GM18526 (cell line): ENCODE measurements at regions not wholly inside any gene's neighbourhood (a gene's known extent, or its start where the extent isn't known, plus 50 kb on each side); places are given as distances from the start of the nearest gene placed in this dataset.

Source experiments
- POLR2A ChIP-seq: IDR thresholded peaks from 3 replicates; pipeline ENCODE4 v1.6.1; 2011; ENCODE audit not compliant: insufficient read length; ENCODE audit errors: extremely low read depth

DNA sequence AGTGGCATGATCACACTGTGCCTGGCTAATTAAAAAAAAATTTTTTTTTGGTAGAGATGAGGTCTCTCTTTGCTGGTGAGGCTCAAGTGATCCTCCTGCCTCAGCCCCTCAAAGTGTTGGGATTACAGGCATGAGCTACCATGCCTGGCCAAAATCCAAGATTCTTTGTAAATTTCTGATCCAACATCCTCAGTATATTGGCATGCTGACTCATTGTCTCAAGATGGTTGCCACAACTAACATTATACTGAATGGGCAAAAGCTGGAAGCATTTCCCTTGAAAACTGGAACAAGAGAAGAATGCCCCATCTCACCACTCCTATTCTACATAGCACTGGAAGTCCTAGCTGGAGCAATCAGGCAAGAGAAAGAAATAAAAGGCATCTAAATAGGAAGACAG is 100.0 kb downstream of the KLF5 start:
- TF ChIP-seq POLR2A = no peak

GRCh38 chr13:73157031-73157430 is 98.2 kb downstream of the KLF5 start:
- TF ChIP-seq POLR2A = no peak

DNA sequence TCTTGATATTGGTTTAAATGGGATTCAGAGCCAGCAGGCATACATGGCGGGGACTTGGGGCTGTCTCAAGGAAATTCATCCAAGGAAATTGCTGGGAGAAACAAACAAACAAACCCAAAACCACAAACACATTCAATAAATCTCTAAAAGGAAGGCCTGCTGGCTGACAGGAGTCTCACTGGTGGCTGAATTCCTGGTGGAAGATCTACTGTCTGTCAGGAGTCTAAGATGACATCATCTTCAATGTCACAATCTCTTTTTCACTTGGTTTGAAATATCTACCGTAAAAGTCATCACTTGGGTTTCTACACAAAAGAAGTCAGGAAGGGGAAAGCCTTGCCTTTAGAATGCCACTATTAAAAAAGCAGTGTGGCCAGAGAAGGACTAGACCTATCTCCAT is 87.9 kb downstream of the KLF5 start:
- TF ChIP-seq POLR2A = no peak

GRCh38 chr13:73142071-73142470 is 83.3 kb downstream of the KLF5 start:
- TF ChIP-seq POLR2A = no peak

- no peak for TF ChIP-seq POLR2A
Measured at GRCh38 chr13:73141292-73141771, 82.5 kb downstream of the KLF5 start.

DNA sequence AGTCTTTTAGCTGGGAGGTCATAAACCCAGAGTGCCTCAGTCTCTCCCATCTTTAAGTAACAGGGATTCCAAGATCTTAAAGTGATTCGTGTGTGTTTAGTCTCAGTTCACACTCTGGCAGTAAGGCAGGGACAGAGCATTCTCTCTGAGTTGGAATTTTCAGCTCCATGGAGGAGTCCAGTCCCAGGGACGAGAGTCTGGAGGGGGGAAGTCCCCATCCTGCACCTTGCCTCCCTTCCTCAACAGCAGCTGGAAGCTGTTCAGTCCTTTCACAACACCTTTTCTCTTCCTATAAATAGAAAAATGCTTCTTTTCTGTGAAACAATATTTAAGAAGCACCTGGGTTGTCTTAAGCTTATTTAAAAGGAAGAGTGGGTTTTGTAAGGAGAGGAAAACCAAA is 82.0 kb downstream of the KLF5 start:
- no peak for TF ChIP-seq POLR2A

- TF ChIP-seq POLR2A = no peak
Measured at GRCh38 chr13:73138638-73139491, 80.1 kb downstream of the KLF5 start.

DNA sequence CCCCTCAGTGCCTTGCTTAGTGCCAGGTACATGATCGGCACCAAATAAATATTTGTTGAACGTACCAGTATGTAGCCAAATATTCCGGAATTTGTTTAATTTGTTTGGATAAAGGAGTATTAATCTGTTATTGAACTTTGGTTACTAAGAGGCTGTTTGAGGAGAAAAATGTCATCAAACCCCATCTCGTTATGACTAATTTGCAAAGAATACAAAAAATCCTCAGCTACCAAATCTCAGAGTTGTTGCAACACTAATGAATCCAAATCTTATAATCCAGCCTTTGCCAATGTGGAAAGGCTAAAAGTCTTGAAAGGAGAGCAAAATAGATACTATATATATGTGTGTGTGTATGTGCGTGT is 79.5 kb downstream of the KLF5 start:
- no peak for TF ChIP-seq POLR2A

- no peak for TF ChIP-seq POLR2A
Measured at GRCh38 chr13:73136776-73137175, 78.0 kb downstream of the KLF5 start.

DNA sequence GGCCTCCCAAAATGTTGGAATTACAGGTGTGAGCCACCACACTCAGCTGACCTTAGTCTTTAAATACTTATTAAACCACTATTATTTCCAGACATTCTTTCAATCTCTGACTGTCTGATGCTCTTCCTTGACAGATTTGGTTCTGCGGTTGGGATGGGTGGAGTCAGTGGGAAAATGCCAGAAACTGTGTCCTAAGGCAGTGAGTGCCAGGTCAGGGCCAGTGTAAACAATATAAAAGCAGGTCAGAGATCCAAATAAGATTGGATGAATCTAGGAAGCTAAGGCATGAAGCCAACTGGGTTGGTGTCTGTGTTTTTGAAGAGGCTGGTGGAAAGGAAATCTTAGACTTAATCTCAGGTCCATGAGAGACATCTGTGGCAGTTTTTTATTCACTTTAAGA is 74.7 kb downstream of the KLF5 start:
- TF ChIP-seq POLR2A = no peak

DNA sequence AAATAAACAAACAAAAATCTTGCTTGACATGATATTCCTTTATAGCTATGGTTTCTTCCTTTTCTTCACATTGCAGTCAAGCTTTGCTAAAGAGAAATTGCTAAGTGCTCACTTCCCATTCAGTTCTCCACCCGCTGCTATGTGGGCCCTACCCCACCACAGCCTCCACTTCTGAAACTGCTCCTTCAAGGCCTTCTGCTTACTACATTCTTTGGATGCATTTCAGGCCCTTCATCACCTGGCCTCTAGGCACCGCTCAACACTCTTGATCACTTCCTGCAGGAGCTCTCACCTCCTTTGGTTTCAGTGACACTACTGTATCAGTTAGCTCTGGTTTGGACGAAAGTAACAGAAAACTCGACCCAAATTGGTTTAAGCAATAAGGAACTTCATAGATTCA is 72.4 kb downstream of the KLF5 start:
- no peak for TF ChIP-seq POLR2A

GRCh38 chr13:73129023-73129422 is 70.2 kb downstream of the KLF5 start:
- no peak for TF ChIP-seq POLR2A
